Hippocampal formation (tissue), 2 donors: ENCODE measurements at regions not wholly inside any gene's neighbourhood (a gene's known extent, or its start where the extent isn't known, plus 50 kb on each side); places are given as distances from the start of the nearest gene placed in this dataset.

Source experiments
- DNase-seq, 2 donors: peaks; one replicate each; lab custom pipeline; 2025; lab: John Stamatoyannopoulos, UW

- no peak for DNase-seq
These were observed 456.2 kb upstream of the THBS1 start for GRCh38 chr15:39124553-39125171.

- DNase-seq = no peak
These were observed 455.7 kb upstream of the THBS1 start for GRCh38 chr15:39125226-39125625.

DNA sequence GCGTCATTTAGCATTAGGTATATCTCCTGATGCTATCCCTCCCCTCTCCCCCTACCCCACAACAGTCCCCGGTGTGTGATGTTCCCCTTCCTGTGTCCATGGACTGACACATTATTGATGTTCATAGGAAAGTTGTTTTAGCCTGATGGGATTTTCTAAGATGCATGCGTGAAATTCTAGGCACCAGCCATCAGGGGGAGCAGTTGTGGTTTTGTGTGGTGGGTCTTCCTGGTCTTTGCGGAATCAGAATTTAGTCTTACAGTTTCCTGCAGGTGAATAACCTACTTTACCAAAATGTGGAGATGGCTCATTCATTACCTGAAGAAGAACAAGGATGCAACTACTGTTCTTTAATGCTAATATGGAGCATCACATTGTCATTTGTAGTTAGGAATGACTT, 455.0 kb upstream of the THBS1 start:
- no peak for DNase-seq

- no peak for DNase-seq
These were observed 453.6 kb upstream of the THBS1 start for GRCh38 chr15:39127151-39127790.

GRCh38 chr15:39127925-39128617, 452.8 kb upstream of the THBS1 start:
- DNase-seq = no peak

DNA sequence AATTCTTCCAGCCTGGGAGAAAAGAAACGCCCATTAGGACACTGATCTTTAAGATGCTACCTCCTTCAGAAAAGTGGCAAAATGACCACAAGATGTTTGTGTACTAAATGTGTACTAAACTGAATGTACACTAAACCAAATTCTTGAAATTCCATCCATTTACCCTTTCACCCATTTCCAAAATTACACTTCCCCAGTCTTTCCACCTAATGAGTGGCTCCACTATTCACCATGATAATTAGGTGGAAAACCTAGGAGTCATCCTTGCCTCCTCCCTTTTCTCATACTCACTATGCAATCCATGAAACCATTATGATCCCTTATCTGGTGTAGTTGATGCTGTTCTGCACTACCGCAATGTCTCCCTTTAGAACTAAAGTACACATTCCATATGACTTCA, 452.1 kb upstream of the THBS1 start:
- no peak for DNase-seq

- no peak for DNase-seq
These were observed 450.1 kb upstream of the THBS1 start for GRCh38 chr15:39130556-39131379.

GRCh38 chr15:39131609-39132008, 449.3 kb upstream of the THBS1 start:
- DNase-seq = no peak

- DNase-seq = no peak
These were observed 448.8 kb upstream of the THBS1 start for GRCh38 chr15:39132070-39132469.

DNA sequence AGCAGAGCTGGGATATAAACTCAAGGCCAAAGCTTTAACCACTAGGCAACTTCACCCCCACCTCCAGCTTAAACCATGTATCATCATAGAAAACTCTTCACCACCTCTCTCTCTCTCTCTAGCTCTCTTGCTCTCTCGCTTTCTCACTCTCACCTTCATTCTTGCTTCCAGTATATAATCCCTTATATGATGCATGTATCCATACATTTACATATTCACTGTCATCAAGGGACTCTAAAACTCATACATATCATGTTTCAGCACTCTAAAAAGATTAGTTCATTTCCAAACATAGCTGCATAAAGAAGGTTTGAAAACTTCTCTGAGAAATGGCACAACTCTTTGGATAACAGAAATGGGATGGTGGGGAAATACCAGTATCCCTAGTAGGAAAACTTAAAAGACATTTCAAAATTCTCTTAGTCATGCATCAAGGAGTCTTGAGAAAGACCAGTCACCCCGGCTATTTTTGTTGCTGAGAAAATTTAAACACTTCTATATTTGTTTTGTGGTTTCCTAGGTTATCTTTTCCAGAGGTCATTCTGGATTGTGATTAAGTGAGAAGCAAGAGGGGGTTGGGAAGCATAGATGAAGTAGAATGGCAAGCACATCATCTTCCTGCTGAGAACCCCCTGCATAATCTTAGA, 447.8 kb upstream of the THBS1 start:
- no peak for DNase-seq

- DNase-seq = no peak
These were observed 446.6 kb upstream of the THBS1 start for GRCh38 chr15:39134282-39134681.

DNA sequence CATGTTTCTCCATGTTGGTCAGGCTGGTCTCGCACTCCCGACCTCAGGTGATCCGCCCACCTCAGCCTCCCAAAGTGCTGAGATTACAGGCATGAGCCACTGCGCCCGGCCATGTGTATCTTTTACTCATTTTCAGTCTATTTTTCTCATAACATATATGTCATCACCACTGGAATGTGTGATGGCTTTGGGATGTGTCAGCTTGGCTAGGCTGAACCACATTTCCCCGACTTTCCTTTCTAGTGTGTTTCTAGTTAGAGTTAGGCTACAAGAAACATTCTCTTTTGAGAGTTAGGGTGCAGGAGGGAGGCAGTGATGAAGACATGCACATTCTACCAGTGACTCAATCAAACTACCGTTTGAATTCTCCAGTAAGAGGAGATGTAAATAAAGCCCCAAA, 444.9 kb upstream of the THBS1 start:
- no peak for DNase-seq

- DNase-seq = no peak
These were observed 441.3 kb upstream of the THBS1 start for GRCh38 chr15:39139431-39140059.

DNA sequence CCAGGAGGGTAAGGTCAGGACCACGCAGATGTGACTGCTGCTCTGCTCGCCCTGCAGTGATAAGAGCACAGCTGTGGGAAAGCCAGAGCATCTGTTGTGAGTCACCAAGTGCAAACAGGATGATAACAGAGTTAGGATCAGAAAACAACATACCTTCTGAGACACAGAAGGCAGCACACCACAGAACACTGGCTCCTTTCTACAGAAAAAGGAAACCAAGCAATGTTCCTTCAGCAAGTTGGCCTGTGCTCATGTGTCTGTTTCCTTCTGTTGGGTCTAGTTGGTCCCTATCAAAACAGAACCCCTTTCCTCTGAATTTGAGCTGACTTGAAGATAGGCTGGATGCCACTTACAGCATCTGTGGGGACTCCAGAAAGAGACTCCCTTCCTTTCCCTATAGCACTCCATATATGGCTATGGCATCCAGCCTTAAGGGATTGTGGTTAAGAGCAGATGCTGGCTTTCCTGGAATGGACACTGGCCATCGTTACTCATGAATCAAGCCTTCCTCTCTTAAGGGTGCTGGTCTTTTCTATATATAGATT, 440.7 kb upstream of the THBS1 start:
- DNase-seq = no peak

- DNase-seq = no peak
These were observed 438.4 kb upstream of the THBS1 start for GRCh38 chr15:39142500-39142899.

DNA sequence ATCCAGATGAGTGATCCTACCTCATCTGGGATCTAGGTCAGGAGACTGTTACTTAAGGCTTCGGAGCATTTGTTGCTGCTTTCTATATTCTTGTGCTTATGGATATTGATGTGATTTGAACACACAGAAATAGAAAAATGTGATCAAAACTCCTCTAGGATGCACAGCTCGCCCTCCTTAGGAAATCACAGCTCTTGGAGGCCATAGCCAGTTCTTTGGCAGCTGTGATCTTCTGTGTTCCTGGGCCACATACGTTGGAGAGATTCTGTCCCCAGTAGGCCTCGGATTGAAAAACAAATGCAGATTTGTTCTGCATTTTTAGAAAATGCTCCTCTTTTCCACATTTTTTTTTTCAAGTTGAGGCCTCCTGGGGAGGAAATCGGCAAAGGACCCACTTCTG, 437.4 kb upstream of the THBS1 start:
- no peak for DNase-seq

GRCh38 chr15:39144051-39144450, 436.8 kb upstream of the THBS1 start:
- no peak for DNase-seq

DNA sequence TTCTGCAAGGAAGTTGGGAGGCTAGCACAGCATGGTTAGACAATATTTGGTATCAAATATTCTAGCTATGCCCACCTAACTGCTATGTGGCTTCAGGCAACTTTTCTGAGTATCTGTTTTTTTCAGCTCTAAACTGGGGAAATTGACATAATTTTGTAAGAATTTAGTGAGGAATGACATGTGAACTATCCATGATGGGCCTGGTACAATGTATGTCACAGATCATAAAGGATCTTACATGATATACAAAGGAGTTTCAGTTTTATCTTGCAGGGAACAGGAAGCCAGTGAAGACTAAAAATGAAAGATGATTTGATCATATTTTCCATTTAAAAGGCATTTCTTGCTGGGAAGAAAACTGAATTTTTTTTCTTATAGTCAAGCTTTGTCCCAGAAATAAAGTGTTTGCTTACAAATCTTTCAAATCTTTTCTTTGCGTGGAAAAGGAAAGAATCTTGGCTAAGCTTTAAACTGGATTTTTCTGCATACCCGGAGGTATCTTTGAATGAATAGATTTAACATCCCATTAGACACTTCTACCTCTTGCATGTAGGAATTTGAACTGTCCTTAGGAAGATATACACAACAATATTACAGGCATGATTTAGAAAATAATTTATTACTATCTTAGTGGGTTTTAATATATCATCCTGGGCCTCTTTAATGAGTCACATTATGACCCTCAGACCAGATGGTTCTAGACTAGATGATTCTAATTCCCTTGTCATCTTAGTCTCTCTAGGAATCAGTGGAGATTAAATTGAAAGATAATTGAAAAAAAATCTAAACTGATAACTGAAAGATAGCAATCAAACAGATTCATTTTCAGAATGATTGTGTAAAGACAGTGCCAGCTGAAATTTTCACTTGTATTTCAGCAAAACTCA, 436.0 kb upstream of the THBS1 start:
- DNase-seq = no peak

- DNase-seq = no peak
These were observed 434.8 kb upstream of the THBS1 start for GRCh38 chr15:39145854-39146625.
